Loucy (cell line): ENCODE measurements at regions not wholly inside any gene's neighbourhood (a gene's known extent, or its start where the extent isn't known, plus 50 kb on each side); places are given as distances from the start of the nearest gene placed in this dataset.
A peak's percentile ranks its signal among the peaks of the same experiment; 100 is the strongest.

Experiments
- H2AFZ ChIP-seq: fragments of 200-600 bp; sonication (generic); 2 replicates; pipeline ENCODE4 v1.6.0; 2016; ENCODE audit warnings: antibody characterized with exemption, mild to moderate bottlenecking, low read length, moderate library complexity
- H3F3A ChIP-seq: fragments of 200-600 bp; 2 replicates; pipeline ENCODE4 v1.6.0; 2016; ENCODE audit warnings: antibody characterized with exemption, low read depth, mild to moderate bottlenecking
- H3K27me3 ChIP-seq: fragments of 200-600 bp; sonication (generic); 2 replicates; pipeline ENCODE4 v1.6.1; 2014; ENCODE audit warnings: low read length, mild to moderate bottlenecking; ENCODE audit not compliant: insufficient read depth, poor library complexity, severe bottlenecking
- H3K36me3 ChIP-seq: fragments of 200-600 bp; sonication (generic); 2 replicates; pipeline ENCODE4 v1.6.1; 2016; ENCODE audit warnings: low read length; ENCODE audit not compliant: insufficient read depth
- H3K4me1 ChIP-seq: fragments of 200-600 bp; sonication (generic); 2 replicates; pipeline ENCODE4 v1.5.1; 2014; ENCODE audit warnings: low read length, mild to moderate bottlenecking; ENCODE audit not compliant: insufficient read depth, poor library complexity, severe bottlenecking
- H3K4me2 ChIP-seq: fragments of 200-600 bp; sonication (generic); 2 replicates; pipeline ENCODE4 v1.6.0; 2014; ENCODE audit warnings: antibody characterized with exemption, low read length, low read depth, mild to moderate bottlenecking; ENCODE audit not compliant: poor library complexity, severe bottlenecking
- H3K4me3 ChIP-seq: fragments of 200-600 bp; sonication (generic); 2 replicates; pipeline ENCODE4 v1.5.1; 2014; ENCODE audit warnings: low read length, mild to moderate bottlenecking, mixed read lengths; ENCODE audit not compliant: poor library complexity, severe bottlenecking
- H3K79me2 ChIP-seq: fragments of 200-600 bp; sonication (generic); 2 replicates; pipeline ENCODE4 v1.6.1; 2014; ENCODE audit warnings: low read length; ENCODE audit not compliant: insufficient read depth
- H3K9ac ChIP-seq: fragments of 200-600 bp; sonication (generic); 2 replicates; pipeline ENCODE4 v1.6.0; 2014; ENCODE audit warnings: mild to moderate bottlenecking, low read depth, low read length, moderate library complexity; ENCODE audit not compliant: poor library complexity, severe bottlenecking
- H3K9me2 ChIP-seq: fragments of 200-600 bp; sonication (generic); replicated peaks from 2 replicates; pipeline ENCODE4 v1.6.1; 2016; ENCODE audit warnings: low read depth, low read length, mixed read lengths
- H3K9me3 ChIP-seq: fragments of 200-600 bp; sonication (generic); 2 replicates; pipeline ENCODE4 v1.6.1; 2014; ENCODE audit warnings: mild to moderate bottlenecking, antibody characterized with exemption, low read length, low read depth; ENCODE audit not compliant: insufficient read depth
- H4K20me1 ChIP-seq: fragments of 200-600 bp; sonication (generic); 2 replicates; pipeline ENCODE4 v1.6.0; 2014; ENCODE audit warnings: antibody characterized with exemption, low read length, mild to moderate bottlenecking; ENCODE audit not compliant: insufficient read depth, poor library complexity, severe bottlenecking
- CTCF ChIP-seq: fragments of 200-600 bp; sonication (generic); conservative IDR thresholded peaks from 2 replicates; pipeline ENCODE4 v1.5.1; 2014; ENCODE audit warnings: mild to moderate bottlenecking, antibody characterized with exemption, low read length
- EZH2phosphoT487 ChIP-seq: fragments of 200-600 bp; IDR thresholded peaks from 2 replicates; pipeline ENCODE4 v1.6.1; 2018; ENCODE audit warnings: antibody characterized with exemption, mild to moderate bottlenecking, moderate library complexity, borderline replicate concordance

- TF ChIP-seq EZH2phosphoT487: no peak
- no peak for TF ChIP-seq CTCF
- peak overlapping the region; percentile 53 for H3K4me3 ChIP-seq
These were observed 230.7 kb upstream of the RTL1 start for GRCh38 chr14:101134161-101134631.

GRCh38 chr14:101134851-101135433 lies 231.4 kb upstream of the RTL1 start:
- Histone ChIP-seq H3K9me2 (no peaks in the 10 kb centered on the region), H3K4me3 (peak overlapping the region; percentile 53), H3K4me2 (peak overlapping the region; percentile 74), H2AFZ (0 out of 2 replicates have a peak overlapping the region, but pooled peaks have one; percentile 22), H3K9me3 (no peaks in the 10 kb centered on the region), H3F3A (peaks cover 7% of the 10 kb centered on the region), H3K4me1 (peaks cover 60% of the 10 kb centered on the region), H3K36me3 (no peaks in the 10 kb centered on the region), H3K79me2 (no peaks in the 10 kb centered on the region), H3K9ac (peak overlapping the region; percentile 63), H4K20me1 (no peaks in the 10 kb centered on the region), H3K27me3 (no peaks in the 10 kb centered on the region)
- TF ChIP-seq CTCF (no peak), EZH2phosphoT487 (no peak)

More at GRCh38 chr14:101134161-101134631, 230.7 kb upstream of the RTL1 start:
- Histone ChIP-seq H3K9me3 (no peaks in the 10 kb centered on the region), H3F3A (peaks cover 7% of the 10 kb centered on the region), H3K79me2 (no peaks in the 10 kb centered on the region), H3K27me3 (no peaks in the 10 kb centered on the region), H3K4me2 (peak overlapping the region; percentile 74), H4K20me1 (no peaks in the 10 kb centered on the region), H2AFZ (no peak overlapping the region), H3K9me2 (no peaks in the 10 kb centered on the region), H3K36me3 (no peaks in the 10 kb centered on the region), H3K4me1 (peaks cover 68% of the 10 kb centered on the region), H3K9ac (peak overlapping the region; percentile 63)

GRCh38 chr14:101135796-101136742 lies 232.5 kb upstream of the RTL1 start:
- Histone ChIP-seq H3K4me2 (peak overlapping the region; percentile 74), H3F3A (peaks cover 7% of the 10 kb centered on the region), H3K27me3 (no peaks in the 10 kb centered on the region), H2AFZ (0 out of 2 replicates have a peak overlapping the region, but pooled peaks have one; percentile 11), H3K9me3 (peaks cover 4% of the 10 kb centered on the region; the same call in 1 of the 2 replicates), H3K9me2 (no peaks in the 10 kb centered on the region), H3K4me1 (peaks cover 53% of the 10 kb centered on the region), H3K4me3 (peak overlapping the region; percentile 53), H3K79me2 (no peaks in the 10 kb centered on the region), H3K9ac (peak overlapping the region; percentile 45), H4K20me1 (no peaks in the 10 kb centered on the region), H3K36me3 (no peaks in the 10 kb centered on the region)
- TF ChIP-seq EZH2phosphoT487 (no peak), CTCF (no peak)
